Right lung (tissue), 2 donors: ENCODE measurements at regions not wholly inside any gene's neighbourhood (a gene's known extent, or its start where the extent isn't known, plus 50 kb on each side); places are given as distances from the start of the nearest gene placed in this dataset.
A peak's percentile ranks its signal among the peaks of the same experiment; 100 is the strongest.
"Not testable (repeated sequence)": the region's sequence is repeated elsewhere in the genome, so short reads cannot be mapped to it uniquely, and the experiment has no call there.

Source experiments
- DNase-seq, 2 donors: peaks; one replicate each; pipeline ENCODE4 v3.0.0-alpha.2; 2013

DNA sequence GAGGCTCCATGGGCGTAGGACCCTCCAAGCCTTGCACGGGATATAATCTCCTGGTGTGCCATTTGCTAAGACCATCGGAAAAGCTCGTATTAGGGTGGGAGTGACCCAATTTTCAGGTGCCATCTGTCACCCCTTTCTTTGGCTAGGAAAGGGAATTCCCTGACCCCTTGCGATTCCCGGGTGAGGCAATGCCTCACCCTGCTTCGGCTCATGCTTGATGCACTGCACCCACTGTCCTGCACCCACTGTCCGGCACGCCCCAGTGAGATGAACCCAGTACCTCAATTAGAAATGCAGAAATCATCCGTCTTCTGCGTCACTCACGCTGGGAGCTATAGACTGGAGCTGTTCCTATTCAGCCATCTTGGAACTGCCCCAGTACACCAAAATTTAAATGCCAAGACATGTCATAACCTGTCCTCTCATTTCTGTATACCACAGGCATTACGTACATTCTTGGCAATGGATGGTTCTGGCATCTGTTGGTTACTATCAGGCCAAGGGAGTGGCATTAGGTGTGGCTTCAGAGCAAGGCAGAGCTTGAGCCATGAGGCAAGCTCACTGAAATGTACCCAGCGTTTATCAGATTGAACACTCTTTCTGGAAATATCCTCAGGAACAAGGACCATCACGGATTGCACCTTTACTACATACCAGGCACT is 95.4 kb upstream of the GALNT18 start:
- no peak for DNase-seq

DNA sequence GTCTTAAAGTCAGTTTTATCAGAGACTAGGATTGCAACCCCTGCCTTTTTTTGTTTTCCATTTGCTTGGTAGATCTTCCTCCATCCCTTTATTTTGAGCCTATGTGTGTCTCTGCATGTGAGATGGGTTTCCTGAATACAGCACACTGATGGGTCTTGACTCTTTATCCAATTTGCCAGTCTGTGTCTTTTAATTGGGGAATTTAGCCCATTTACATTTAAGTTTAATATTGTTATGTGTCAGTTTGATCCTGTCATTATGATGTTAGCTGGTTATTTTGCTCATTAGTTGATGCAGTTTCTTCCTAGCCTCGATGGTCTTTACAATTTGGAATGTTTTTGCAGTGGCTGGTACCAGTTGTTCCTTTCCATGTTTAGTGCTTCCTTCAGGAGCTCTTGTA is 93.3 kb upstream of the GALNT18 start:
- not testable (repeated sequence) for DNase-seq

DNA sequence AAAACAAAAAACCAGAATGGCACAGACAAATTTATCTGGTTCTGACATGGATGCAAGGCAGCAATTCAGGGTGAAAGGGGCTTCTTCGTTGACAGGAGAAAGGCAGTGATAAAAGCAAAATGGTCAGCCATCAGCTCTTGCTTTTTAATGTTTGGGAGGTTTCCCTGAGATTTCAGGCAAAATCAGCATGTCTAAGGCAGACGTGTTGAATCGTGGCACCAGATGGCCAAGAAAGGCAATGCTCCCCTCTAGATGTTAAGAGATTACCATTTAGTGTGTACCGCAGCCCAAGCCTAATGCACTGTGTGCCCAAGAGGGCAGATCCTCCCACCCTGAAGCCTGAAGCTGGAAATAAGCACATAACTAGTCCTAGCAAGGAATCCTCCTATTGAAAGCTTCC is 88.8 kb upstream of the GALNT18 start:
- no peak for DNase-seq

DNA sequence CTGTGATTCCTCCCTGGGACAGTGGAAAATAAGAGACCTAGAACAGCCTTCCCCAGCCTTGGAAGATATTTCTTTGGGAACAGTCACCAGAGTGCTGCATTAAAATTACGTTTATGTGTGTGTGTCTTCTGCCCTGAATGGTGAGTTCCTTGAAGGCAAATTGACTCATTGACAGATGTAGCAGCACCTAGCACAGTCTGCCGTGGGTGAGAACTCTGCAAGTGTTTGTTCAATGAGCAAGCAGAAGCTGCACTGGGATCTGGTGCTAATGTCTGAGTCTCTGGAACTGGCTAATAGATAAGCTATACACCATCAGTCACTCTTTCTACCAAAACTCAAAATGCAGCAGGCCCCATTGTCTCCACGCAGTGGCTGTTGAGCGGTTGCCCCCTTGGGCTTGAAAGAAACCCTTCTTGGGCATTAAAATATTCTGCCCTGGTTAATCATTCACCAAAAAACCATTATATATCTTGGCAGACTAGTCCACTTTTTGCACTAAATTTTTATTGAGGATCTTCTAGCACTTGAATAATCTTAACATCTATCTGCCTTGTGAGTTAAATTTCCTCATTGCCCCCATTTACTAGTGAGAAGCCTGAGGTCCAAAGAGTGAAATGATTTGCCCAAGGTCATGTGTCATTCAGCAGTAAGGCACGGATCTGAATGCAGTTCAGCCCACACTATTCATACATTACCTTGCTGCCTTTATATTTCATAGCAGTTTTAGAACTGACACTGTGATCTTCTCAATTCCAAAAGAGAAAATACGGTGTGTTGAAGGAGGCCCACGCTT is 87.8 kb upstream of the GALNT18 start:
- no peak for DNase-seq

DNA sequence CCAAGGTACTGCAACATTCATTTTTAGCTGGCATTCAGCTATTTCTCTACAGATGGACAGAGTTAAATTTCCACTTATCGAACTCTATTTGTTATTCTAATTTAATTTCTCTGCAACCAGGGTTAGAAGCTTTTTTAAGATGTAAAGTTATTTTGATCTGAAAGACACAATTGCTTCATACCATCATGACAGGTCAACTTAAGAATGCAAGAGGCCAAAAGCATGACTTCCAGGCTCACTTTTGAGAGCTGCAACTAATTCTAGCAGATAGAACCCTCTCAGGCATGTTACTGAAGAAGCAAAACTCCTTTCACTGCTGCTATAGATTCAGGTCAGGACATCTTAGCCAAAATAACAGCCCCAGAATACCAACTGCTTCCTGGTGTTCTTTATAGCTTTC is 86.5 kb upstream of the GALNT18 start:
- no peak for DNase-seq

DNA sequence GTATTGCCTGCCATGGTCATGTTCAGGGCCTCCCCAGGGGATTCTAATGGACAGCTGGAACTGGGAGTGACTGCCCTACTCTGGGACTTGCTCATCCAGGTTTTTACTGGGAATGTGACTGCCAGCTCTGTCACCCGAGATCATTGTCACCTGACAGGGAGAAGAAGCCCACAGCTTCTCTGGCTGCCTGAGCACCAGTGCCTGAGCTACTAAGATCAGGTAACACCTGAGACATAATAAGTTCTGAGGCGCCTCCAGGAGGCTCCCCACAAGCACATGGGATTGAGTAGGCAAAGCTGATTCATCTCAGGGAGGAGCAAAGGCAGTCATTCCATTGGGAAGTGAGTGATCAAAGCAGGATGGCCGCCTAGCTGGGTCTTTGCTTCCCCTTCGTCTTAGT is 84.2 kb upstream of the GALNT18 start:
- no peak for DNase-seq

DNA sequence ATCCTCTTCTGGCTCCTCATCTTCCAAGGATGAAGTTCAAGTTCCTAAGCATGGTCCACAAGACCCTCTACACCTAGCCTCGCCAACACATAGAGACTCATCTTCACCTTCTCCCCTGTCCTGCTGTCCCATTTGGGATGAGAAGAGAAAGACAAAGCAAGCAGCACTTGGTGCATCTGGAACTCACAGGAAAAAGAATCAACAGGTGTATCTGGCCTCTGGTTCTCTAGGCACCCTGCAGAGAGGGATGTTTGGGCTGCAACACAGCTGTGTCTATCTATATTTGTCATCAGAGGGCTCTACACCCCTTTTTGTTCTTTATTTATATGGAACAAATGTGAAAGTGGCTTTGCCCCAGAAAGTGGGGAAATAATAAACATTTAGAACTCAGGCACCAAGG is 82.1 kb upstream of the GALNT18 start:
- no peak for DNase-seq

DNA sequence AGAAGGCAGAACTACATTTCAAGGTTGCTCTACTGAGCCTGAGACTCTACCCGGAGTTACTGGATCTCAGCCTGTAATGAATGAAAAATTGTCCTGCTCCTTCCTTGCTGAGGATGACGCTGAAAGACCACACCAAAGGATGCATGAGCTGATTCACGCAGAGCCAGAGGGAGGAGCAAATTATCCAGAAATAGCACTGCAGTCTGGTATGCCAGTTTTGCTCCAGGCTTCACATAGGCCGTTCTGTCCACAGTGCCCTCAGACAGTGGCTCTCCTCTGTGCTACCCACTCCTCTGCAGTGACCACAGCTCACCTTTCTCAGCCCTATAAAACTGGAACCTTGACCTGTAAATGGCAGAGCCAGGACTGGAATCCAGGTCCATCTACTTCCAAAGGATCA is 79.3 kb upstream of the GALNT18 start:
- no peak for DNase-seq

DNA sequence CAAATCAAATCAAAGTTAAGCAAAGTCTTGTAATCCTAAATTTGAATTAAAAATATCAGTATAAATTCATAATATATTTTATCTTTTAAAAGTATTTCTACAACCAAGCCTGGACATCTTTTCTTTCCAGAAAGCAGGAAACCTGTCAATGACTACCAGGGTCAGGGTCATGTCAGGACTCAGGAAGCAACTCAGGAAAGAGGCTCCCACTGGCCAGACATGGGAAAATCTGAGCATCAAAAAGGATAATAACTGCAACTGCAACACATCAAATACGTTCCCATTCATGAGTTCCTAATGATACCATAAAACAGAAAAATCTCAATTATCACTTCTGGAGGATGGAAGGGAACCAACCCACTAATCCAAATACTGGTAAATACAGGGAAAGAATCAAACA is 76.0 kb upstream of the GALNT18 start:
- DNase-seq: no peak

DNA sequence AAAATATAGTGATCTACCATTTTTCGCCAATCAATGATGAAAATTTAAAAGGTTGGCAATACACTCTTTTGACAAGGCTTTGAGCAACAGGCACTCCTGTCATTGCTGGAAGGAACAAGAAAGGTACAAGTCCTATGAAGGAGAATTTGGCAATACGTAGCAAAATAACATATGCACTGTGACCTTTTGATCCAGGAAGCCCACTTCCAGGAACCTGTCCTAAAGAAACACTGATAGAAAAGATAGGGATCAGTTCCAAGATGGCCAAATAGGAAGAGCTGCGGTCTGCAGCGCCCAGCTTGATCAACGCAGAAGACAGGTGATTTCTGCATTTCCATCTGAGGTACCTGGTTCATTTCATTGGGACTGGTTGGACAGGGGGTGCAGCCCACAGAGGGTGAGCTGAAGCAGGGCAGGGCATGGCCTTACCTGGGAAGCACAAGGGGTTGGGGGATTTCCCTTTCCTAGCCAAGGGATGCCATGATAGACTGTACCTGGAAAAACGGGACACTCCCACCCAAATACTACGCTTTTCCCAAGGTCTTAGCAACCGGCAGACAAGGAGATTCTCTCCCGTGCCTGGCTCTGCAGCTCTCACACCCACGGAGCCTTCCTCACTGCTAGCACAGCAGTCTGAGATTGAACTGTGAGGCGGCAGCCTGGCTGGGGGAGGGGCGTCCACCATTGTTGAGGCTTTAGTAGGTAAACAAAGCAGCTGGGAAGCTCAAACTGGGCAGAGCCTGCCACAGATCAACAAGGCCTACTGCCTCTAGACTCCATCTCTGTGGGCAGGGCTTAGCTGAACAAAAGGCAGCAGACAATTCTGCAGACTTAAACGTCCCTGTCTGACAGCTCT is 69.7 kb upstream of the GALNT18 start:
- no peak for DNase-seq

DNA sequence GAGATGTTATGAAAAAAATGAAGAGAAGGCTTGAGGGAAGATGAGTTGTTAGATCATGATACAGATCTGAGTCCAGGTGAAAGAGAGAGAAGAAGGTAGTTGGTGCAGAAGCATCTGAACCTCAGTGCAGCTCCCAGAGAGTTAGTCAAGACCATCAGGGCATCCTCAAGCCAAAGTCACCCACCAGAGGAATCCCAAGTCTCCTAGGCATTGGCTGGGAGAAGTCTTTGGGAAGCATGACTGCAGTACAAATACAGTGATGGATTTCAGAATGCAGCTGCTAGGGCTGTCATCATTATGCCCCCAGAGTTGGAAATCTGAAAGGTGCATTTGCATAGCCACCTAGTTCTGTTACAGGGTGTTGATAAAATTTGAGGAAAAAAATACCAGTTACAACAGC is 59.7 kb upstream of the GALNT18 start:
- no peak for DNase-seq

DNA sequence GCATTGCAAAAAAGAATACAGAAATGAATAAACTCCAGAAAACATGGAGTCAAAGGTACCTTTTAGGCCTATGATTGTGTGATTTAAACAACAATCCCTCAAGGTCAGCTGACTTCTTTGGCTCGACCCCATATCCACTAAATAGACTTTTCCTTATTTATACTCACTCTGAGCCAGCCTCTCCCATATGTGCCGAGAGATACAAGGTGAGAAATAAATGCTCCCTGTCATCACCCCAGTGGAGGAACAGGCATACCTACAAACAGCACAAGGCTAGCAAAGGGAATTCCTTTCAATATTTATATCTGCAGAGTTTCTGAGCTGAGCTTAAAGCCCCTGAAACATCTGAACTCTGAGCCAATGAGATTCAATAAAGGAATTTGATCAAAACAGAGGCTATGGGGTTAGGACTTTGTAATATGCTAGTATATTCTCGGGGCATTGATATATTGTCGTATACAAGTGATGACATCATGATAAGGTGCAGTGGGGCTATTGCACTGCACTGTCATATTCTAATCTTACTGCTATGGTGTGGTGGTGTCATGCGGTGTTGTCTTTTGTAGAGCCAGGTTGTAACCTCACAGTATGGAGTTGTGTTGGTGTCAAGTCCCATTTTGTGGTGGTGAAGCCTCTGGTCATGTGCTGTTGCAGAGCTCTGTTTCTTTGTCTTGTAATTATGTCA is 56.0 kb upstream of the GALNT18 start:
- no peak for DNase-seq

DNA sequence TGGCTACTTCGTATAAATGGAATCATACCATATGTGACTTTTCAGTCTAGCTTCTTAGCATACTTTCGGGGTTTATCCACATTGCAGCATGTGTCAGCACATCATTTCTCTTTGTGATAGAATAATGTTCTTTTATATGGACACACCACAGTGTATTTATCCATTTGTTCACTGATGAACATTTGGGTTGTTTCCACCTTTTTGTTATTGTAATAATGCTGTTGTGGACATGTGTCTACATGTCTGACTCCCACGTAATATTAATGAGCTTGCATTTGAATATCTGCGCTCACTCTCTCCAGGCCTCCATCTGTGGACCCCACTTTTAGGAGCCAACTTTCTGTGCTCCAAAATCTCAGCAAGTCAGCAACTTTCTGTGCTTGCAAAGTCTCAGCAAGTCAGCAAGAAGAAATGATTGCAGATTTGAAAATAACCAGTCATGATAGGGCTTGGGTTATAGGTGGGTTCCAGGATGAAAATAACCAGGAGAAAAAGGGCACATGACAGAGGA is 53.9 kb upstream of the GALNT18 start:
- peak; percentile 35 to 47 for DNase-seq

DNA sequence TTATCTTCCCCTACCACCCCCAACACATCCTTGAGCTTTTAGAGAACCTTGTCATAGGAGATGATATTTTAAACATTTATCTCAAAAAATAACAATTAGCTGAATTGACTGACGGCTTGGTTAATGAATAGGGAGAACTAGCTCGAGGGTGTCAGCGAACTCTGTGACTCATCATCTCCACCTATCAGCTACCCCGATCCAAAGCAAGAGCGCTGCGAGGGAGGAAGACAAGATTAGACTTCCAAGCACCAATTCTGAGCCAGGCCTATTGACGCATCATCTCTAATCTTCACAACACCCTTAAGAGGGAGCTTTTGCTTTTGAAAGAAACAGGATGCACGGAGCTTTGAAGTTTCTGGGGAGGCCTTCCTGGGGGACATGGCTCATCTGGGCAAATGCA is 51.0 kb upstream of the GALNT18 start:
- DNase-seq: no peak

DNA sequence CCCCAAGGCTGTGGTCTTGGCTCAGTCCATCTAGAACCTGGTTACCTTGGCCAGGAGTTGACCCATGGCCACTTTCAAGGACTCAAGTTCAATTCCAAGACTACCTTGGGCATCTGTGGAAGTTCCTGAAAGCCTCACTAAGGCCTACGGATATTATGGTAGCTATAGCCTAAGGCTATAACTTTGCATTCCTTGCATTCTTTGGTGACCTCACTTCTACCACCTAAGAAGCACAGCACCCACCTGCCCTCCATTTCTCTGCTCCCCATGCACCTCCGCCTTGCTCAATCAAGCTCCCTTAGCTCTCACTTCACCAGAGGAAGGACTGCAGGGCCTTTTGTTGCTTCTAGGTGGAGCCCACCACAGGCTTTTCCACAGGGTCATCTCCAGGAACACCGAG is 50.3 kb upstream of the GALNT18 start:
- DNase-seq: no peak
